IMR-90 (cell line): ENCODE measurements at regions not wholly inside any gene's neighbourhood (a gene's known extent, or its start where the extent isn't known, plus 50 kb on each side); places are given as distances from the start of the nearest gene placed in this dataset.

Source experiments
- BHLHE40 ChIP-seq: fragments of 150-350 bp; IDR thresholded peaks from 2 replicates; pipeline ENCODE4 v1.6.1; 2016; ENCODE audit warnings: mild to moderate bottlenecking, low read depth, low read length
- CEBPB ChIP-seq: IDR thresholded peaks from 2 replicates; pipeline ENCODE4 v1.6.1; 2012; ENCODE audit warnings: low read depth, low read length, improper control_type of control experiment
- CHD1 ChIP-seq: IDR thresholded peaks from 2 replicates; pipeline ENCODE4 v1.6.1; 2012; ENCODE audit warnings: low read depth, low read length, improper control_type of control experiment
- CTCF ChIP-seq: conservative IDR thresholded peaks from 2 replicates; pipeline ENCODE4 v1.5.1; 2012; ENCODE audit warnings: mild to moderate bottlenecking, low read depth, low read length, improper control_type of control experiment
- ELK1 ChIP-seq: fragments of 150-350 bp; IDR thresholded peaks from 2 replicates; pipeline ENCODE4 v1.6.1; 2016; ENCODE audit warnings: low read depth, mild to moderate bottlenecking, low read length, moderate library complexity, borderline replicate concordance
- MAZ ChIP-seq: IDR thresholded peaks from 2 replicates; pipeline ENCODE4 v1.6.1; 2012; ENCODE audit warnings: low read depth, mild to moderate bottlenecking, low read length, improper control_type of control experiment, moderate library complexity, borderline replicate concordance
- NFE2L2 ChIP-seq: fragments of 150-350 bp; IDR thresholded peaks from 2 replicates; pipeline ENCODE4 v1.6.1; 2016; ENCODE audit warnings: low read depth, mild to moderate bottlenecking, low read length
- POLR2A ChIP-seq: IDR thresholded peaks from 2 replicates; pipeline ENCODE4 v1.6.1; 2012; ENCODE audit warnings: mild to moderate bottlenecking, low read depth, low read length
- RAD21 ChIP-seq: IDR thresholded peaks from 2 replicates; pipeline ENCODE4 v1.6.1; 2012; ENCODE audit warnings: low read length, improper control_type of control experiment
- RFX5 ChIP-seq: IDR thresholded peaks from 2 replicates; pipeline ENCODE4 v1.8.0; 2012; ENCODE audit warnings: low read depth, mild to moderate bottlenecking, low read length, moderate library complexity
- SMC3 ChIP-seq: fragments of 150-350 bp; IDR thresholded peaks from 2 replicates; pipeline ENCODE4 v1.6.1; 2016; ENCODE audit warnings: low read depth, mild to moderate bottlenecking, antibody characterized with exemption, low read length, moderate library complexity

- TF ChIP-seq POLR2A (no peak), CTCF (no peak), SMC3 (no peak), CEBPB (no peak), NFE2L2 (no peak), RFX5 (no peak), BHLHE40 (no peak), MAZ (no peak), RAD21 (no peak), ELK1 (no peak), CHD1 (no peak)
Measured at GRCh38 chr1:239263801-239264200, 122.6 kb upstream of the CHRM3 start.
